ENCODE measurements at regions not wholly inside any gene's neighbourhood (a gene's known extent, or its start where the extent isn't known, plus 50 kb on each side); places are given as distances from the start of the nearest gene placed in this dataset.

- no peak for TF ChIP-seq ZNF214 (tag by site-specific recombination; IDR thresholded peaks at IDR 0.05; ENCODE audit: borderline replicate concordance)
- no peak for TF ChIP-seq ZNF426 (tag by site-specific recombination; IDR thresholded peaks at IDR 0.05)
Observed at GRCh38 chr1:222127096-222127495, 385.2 kb upstream of the DUSP10 start (continued).

GRCh38 chr1:222126052-222126451 is 384.2 kb upstream of the DUSP10 start:
- TF ChIP-seq ZNF791 (tag by site-specific recombination; IDR thresholded peaks at IDR 0.05): no peak
- no peak for TF ChIP-seq ZNF426 (tag by site-specific recombination; IDR thresholded peaks at IDR 0.05)
- TF ChIP-seq TSHZ1 (tag by site-specific recombination; IDR thresholded peaks at IDR 0.05; ENCODE audit: borderline replicate concordance): no peak
- no peak for TF ChIP-seq ZNF324 (tag by site-specific recombination; IDR thresholded peaks at IDR 0.05)
- TF ChIP-seq ZSCAN23 (tag by site-specific recombination; IDR thresholded peaks at IDR 0.05): no peak
- no peak for TF ChIP-seq ZNF555 (tag by site-specific recombination; conservative IDR thresholded peaks at IDR 0.05)
- TF ChIP-seq SALL2 (tag by site-specific recombination; IDR thresholded peaks at IDR 0.05; ENCODE audit: borderline replicate concordance): no peak
- TF ChIP-seq ZNF561 (tag by site-specific recombination; IDR thresholded peaks at IDR 0.05; ENCODE audit: borderline replicate concordance): no peak
- no peak for TF ChIP-seq ZNF488 (tag by site-specific recombination; IDR thresholded peaks at IDR 0.05)
- no peak for TF ChIP-seq PRDM4 (tag by site-specific recombination; IDR thresholded peaks at IDR 0.05)
- no peak for TF ChIP-seq ZNF623 (tag by site-specific recombination; IDR thresholded peaks at IDR 0.05)
- no peak for TF ChIP-seq ZNF148 (tag by site-specific recombination; IDR thresholded peaks at IDR 0.05; ENCODE audit: borderline replicate concordance)
- TF ChIP-seq KLF7 (tag by site-specific recombination; IDR thresholded peaks at IDR 0.05; ENCODE audit: borderline replicate concordance): no peak
- CTCF ChIA-PET: interaction anchor here (0.6 to 3.0 kb wide), 4 partner anchors 9 to 329 kb away, joined by 3 to 14 read pairs (median 6); no protein-coding TSS in a partner anchor
- Histone ChIP-seq H3K36me3 (ENCODE audit: control insufficient read depth in 2 of 2, insufficient read depth in 1 of 2, low read length in 2 of 2) (no peaks in the 10 kb centered on the region), H3K27ac (ENCODE audit: extremely low read depth, low read depth, low read length) (no peak overlapping the region), H3K4me1 (ENCODE audit: control insufficient read depth, insufficient read depth, low read length) (no peaks in the 10 kb centered on the region), H3K4me3 (ENCODE audit: low read depth, low read length) (no peak overlapping the region), H3K9me3 (ENCODE audit: control insufficient read depth, insufficient read depth, low read depth, low read length) (no peaks in the 10 kb centered on the region)
- POLR2A ChIA-PET: no interaction called here

Measured in HEK293 (cell line).